ENCODE measurements at regions not wholly inside any gene's neighbourhood (a gene's known extent, or its start where the extent isn't known, plus 50 kb on each side); places are given as distances from the start of the nearest gene placed in this dataset.

- no peak overlapping the region for H3K4me3 ChIP-seq (ENCODE audit: low read depth, low read length)
- in situ Hi-C loops (cut with HindIII; ENCODE audit: low sequenced_read_pairs): no loop called here
- no peak for DNase-seq (ENCODE audit: low read depth, low spot score)
- TF ChIP-seq, protein P1, sequence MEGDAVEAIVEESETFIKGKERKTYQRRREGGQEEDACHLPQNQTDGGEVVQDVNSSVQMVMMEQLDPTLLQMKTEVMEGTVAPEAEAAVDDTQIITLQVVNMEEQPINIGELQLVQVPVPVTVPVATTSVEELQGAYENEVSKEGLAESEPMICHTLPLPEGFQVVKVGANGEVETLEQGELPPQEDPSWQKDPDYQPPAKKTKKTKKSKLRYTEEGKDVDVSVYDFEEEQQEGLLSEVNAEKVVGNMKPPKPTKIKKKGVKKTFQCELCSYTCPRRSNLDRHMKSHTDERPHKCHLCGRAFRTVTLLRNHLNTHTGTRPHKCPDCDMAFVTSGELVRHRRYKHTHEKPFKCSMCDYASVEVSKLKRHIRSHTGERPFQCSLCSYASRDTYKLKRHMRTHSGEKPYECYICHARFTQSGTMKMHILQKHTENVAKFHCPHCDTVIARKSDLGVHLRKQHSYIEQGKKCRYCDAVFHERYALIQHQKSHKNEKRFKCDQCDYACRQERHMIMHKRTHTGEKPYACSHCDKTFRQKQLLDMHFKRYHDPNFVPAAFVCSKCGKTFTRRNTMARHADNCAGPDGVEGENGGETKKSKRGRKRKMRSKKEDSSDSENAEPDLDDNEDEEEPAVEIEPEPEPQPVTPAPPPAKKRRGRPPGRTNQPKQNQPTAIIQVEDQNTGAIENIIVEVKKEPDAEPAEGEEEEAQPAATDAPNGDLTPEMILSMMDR (IDR thresholded peaks at IDR 0.05; ENCODE audit: low read depth, low read length): no peak
Measured at GRCh38 chr4:38223782-38224236, 263.6 kb downstream of the PTTG2 start.

GRCh38 chr4:38224850-38225249 lies 264.7 kb downstream of the PTTG2 start:
- H3K4me3 ChIP-seq (ENCODE audit: low read depth, low read length): no peak overlapping the region
- DNase-seq (ENCODE audit: low read depth, low spot score): no peak
- TF ChIP-seq, protein P1 (IDR thresholded peaks at IDR 0.05; ENCODE audit: low read depth, low read length): no peak
- in situ Hi-C loops (cut with HindIII; ENCODE audit: low sequenced_read_pairs): no loop called here

DNA sequence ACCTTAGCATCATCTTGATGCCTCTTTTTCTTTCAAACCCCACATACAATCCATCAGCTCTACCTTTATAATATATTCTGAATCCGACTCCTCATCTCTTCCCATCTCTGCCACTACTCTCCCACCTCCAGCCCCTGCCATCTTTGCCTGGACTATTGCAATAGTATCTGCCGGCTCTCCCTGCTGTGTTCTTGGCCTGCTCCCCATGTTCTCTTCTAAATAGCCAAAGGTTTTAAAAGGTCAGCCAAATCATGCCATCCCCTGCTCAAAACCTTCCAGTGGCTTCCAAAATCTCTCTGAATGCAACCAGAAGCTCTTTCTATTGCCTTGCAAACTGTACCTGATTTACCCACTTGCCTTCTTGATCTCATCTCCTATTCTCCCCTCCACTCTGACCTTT lies 266.0 kb downstream of the PTTG2 start:
- no peak overlapping the region for H3K4me3 ChIP-seq (ENCODE audit: low read depth, low read length)
- in situ Hi-C loops (cut with HindIII; ENCODE audit: low sequenced_read_pairs): no loop called here
- no peak for DNase-seq (ENCODE audit: low read depth, low spot score)
- TF ChIP-seq, protein P1 (IDR thresholded peaks at IDR 0.05; ENCODE audit: low read depth, low read length): no peak

- H3K4me3 ChIP-seq (ENCODE audit: low read depth, low read length): no peak overlapping the region
- DNase-seq (ENCODE audit: low read depth, low spot score): no peak
- in situ Hi-C loops (cut with HindIII; ENCODE audit: low sequenced_read_pairs): no loop called here
- TF ChIP-seq, protein P1 (IDR thresholded peaks at IDR 0.05; ENCODE audit: low read depth, low read length): no peak
Measured at GRCh38 chr4:38230121-38230801, 270.1 kb downstream of the PTTG2 start.

- TF ChIP-seq, protein P1 (IDR thresholded peaks at IDR 0.05; ENCODE audit: low read depth, low read length): no peak
- H3K4me3 ChIP-seq (ENCODE audit: low read depth, low read length): no peak overlapping the region
- in situ Hi-C loops (cut with HindIII; ENCODE audit: low sequenced_read_pairs): no loop called here
Measured at GRCh38 chr4:38230821-38231563, 270.8 kb downstream of the PTTG2 start.

GRCh38 chr4:38231626-38232025 lies 271.4 kb downstream of the PTTG2 start:
- no peak for DNase-seq (ENCODE audit: low read depth, low spot score)
- in situ Hi-C loops (cut with HindIII; ENCODE audit: low sequenced_read_pairs): no loop called here
- TF ChIP-seq, protein P1 (IDR thresholded peaks at IDR 0.05; ENCODE audit: low read depth, low read length): no peak
- H3K4me3 ChIP-seq (ENCODE audit: low read depth, low read length): no peak overlapping the region

More at GRCh38 chr4:38230821-38231563, 270.8 kb downstream of the PTTG2 start:
- DNase-seq (ENCODE audit: low read depth, low spot score): no peak

Data from astrocyte of the spinal cord (primary cell).